Activated naive CD8-positive, alpha-beta T cell treated with anti-CD3 and anti-CD28 coated beads, Interleukin-2, amount 10 ng/mL, durations not matched to agents 7 days and 5 days (primary cell): ENCODE measurements at regions not wholly inside any gene's neighbourhood (a gene's known extent, or its start where the extent isn't known, plus 50 kb on each side); places are given as distances from the start of the nearest gene placed in this dataset.
"Not testable (repeated sequence)": the region's sequence is repeated elsewhere in the genome, so short reads cannot be mapped to it uniquely, and the experiment has no call there.

Experiments
- ATAC-seq: fragments of 150-1000 bp; cut with Tn5 transposase; one replicate; pipeline ENCODE4 v1.10.0; 2021; ENCODE audit warnings: low read depth, moderate library complexity
- POLR2A ChIA-PET: fragments of 350-600 bp; sonication (Branson Sonifier 250); formaldehyde crosslinking; loops from one replicate; lab custom pipeline; 2021; ENCODE audit warnings: antibody characterized with exemption; lab: Charles Lee
- DNase-seq: peaks from one replicate; pipeline ENCODE4 v3.0.0; 2021
- H3K27ac Mint-ChIP-seq: one replicate; pipeline ENCODE4 v1.8.0; 2022; ENCODE audit warnings: mild to moderate bottlenecking, mixed read lengths
- H3K27me3 Mint-ChIP-seq: one replicate; pipeline ENCODE4 v1.8.0; 2022; ENCODE audit warnings: mild to moderate bottlenecking, moderate library complexity, mixed read lengths
- H3K36me3 Mint-ChIP-seq: one replicate; pipeline ENCODE4 v1.8.0; 2021; ENCODE audit warnings: mild to moderate bottlenecking, mixed read lengths
- H3K4me1 Mint-ChIP-seq: one replicate; pipeline ENCODE4 v1.8.0; 2021; ENCODE audit warnings: mixed read lengths
- H3K4me3 Mint-ChIP-seq: one replicate; pipeline ENCODE4 v1.8.0; 2022; ENCODE audit warnings: mild to moderate bottlenecking, moderate library complexity, mixed read lengths
- H3K9me3 Mint-ChIP-seq: one replicate; pipeline ENCODE4 v1.8.0; 2021; ENCODE audit warnings: mixed read lengths

GRCh38 chr12:48409938-48410337 is 59.2 kb upstream of the ZNF641 start:
- ATAC-seq, H3K4me1 Mint-ChIP-seq, H3K27me3 Mint-ChIP-seq, DNase-seq, POLR2A ChIA-PET, H3K36me3 Mint-ChIP-seq, H3K4me3 Mint-ChIP-seq: not testable (repeated sequence)
- peaks cover 14% of the 10 kb centered on the region for H3K9me3 Mint-ChIP-seq
- peak overlapping the region; percentile 56 for H3K27ac Mint-ChIP-seq

GRCh38 chr12:48413388-48413787 is 59.0 kb upstream of the ANP32D start:
- H3K9me3 Mint-ChIP-seq: peaks cover 7% of the 10 kb centered on the region
- H3K36me3 Mint-ChIP-seq: no peaks in the 10 kb centered on the region
- ATAC-seq (no peak), DNase-seq (no peak)
- H3K27me3 Mint-ChIP-seq: no peaks in the 10 kb centered on the region
- H3K4me1 Mint-ChIP-seq: no peaks in the 10 kb centered on the region
- POLR2A ChIA-PET: no interaction called here
- no peak overlapping the region for H3K27ac Mint-ChIP-seq
- H3K4me3 Mint-ChIP-seq: no peak overlapping the region

GRCh38 chr12:48414021-48414420 is 58.3 kb upstream of the ANP32D start:
- Mint-ChIP-seq H3K4me3 (no peak overlapping the region), H3K9me3 (peaks cover 7% of the 10 kb centered on the region), H3K27me3 (no peaks in the 10 kb centered on the region), H3K36me3 (no peaks in the 10 kb centered on the region), H3K27ac (no peak overlapping the region), H3K4me1 (no peaks in the 10 kb centered on the region)
- DNase-seq (no peak), ATAC-seq (no peak)
- POLR2A ChIA-PET: no interaction called here

GRCh38 chr12:48419116-48419935 is 53.0 kb upstream of the ANP32D start:
- Mint-ChIP-seq H3K27me3 (no peaks in the 10 kb centered on the region), H3K4me3 (no peak overlapping the region), H3K27ac (no peak overlapping the region), H3K36me3 (no peaks in the 10 kb centered on the region), H3K4me1 (no peaks in the 10 kb centered on the region), H3K9me3 (peaks cover 2% of the 10 kb centered on the region)
- no peak for ATAC-seq
- POLR2A ChIA-PET: no interaction called here
- no peak for DNase-seq

GRCh38 chr12:48420039-48420775 is 52.2 kb upstream of the ANP32D start:
- H3K9me3 Mint-ChIP-seq: peaks cover 2% of the 10 kb centered on the region
- no peak overlapping the region for H3K4me3 Mint-ChIP-seq
- no peaks in the 10 kb centered on the region for H3K36me3 Mint-ChIP-seq
- no peaks in the 10 kb centered on the region for H3K4me1 Mint-ChIP-seq
- H3K27ac Mint-ChIP-seq: no peak overlapping the region
- ATAC-seq (no peak), DNase-seq (no peak)
- POLR2A ChIA-PET: no interaction called here
- no peaks in the 10 kb centered on the region for H3K27me3 Mint-ChIP-seq

- Mint-ChIP-seq H3K27me3 (no peaks in the 10 kb centered on the region), H3K36me3 (no peaks in the 10 kb centered on the region), H3K9me3 (peaks cover 2% of the 10 kb centered on the region), H3K27ac (no peak overlapping the region), H3K4me3 (no peak overlapping the region), H3K4me1 (no peaks in the 10 kb centered on the region)
- DNase-seq (no peak), ATAC-seq (no peak)
- POLR2A ChIA-PET: no interaction called here
These were observed 50.3 kb upstream of the ANP32D start for GRCh38 chr12:48422060-48422459.
